ENCODE measurements at regions not wholly inside any gene's neighbourhood (a gene's known extent, or its start where the extent isn't known, plus 50 kb on each side); places are given as distances from the start of the nearest gene placed in this dataset.
A peak's percentile ranks its signal among the peaks of the same experiment; 100 is the strongest.

DNA sequence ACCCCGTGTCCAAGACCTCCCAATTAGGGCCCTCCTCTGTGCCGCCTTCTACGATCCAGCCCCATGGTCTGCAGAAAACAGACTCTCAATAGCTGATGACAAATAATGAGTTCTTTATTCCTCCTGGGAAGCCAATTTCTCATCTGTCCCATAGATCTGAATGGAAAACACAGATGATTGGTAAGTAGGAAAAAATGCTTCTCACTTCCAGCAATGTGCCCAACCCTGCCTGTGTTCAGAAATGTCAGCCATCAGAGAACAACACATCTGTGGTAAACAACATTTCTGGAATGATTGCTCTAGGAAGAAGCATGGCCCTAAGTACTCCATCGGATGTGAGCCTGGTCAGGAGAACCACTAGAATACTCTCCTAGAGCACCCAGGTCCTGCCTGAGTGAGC, 240.5 kb upstream of the HES1 start:
- FAIRE-seq: no peak
- no peak for DNase-seq (ENCODE audit: extremely low spot score, insufficient read length, low read depth)

DNA sequence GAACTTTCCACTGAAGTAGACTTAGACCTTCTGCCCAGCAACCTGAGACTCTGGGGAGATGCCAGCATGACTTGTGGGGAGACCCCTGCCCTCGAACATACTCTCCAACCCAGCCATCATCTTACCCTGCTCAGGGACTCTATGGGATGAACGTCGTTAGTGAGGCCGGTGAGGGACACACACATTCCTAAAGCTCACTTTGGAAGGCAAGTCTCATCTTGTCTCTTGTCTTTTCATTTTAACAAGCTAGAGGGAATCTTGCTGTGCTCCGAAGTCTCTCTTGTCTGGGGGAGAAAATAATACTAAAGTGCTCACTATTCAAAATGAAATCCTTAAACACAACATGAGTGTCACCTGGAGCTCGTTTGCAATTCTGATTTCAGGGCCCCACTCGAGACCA, 239.5 kb upstream of the HES1 start:
- FAIRE-seq (no peak), DNase-seq (ENCODE audit: extremely low spot score, insufficient read length, low read depth) (no peak)

DNA sequence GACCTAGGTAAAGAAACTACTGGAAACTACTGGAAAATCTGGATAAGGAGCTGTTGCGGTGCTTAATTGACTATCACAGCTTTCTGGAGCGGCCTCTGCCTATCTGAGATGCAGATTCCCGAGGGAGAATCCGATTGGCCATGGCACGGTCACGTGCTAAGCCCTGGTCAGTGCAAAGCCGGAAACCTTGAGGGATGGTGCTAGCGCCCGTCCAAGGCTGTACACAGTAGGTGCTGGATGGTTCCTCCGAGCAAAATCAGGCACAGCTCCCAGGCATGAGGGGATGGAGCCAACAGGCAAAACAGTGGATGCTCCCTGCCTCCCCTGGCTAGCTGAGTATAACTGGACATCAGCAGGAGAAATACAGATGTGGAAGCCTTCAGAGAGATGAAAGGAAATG, 238.7 kb upstream of the HES1 start:
- DNase-seq (ENCODE audit: extremely low spot score, insufficient read length, low read depth) (no peak), FAIRE-seq (no peak)

DNA sequence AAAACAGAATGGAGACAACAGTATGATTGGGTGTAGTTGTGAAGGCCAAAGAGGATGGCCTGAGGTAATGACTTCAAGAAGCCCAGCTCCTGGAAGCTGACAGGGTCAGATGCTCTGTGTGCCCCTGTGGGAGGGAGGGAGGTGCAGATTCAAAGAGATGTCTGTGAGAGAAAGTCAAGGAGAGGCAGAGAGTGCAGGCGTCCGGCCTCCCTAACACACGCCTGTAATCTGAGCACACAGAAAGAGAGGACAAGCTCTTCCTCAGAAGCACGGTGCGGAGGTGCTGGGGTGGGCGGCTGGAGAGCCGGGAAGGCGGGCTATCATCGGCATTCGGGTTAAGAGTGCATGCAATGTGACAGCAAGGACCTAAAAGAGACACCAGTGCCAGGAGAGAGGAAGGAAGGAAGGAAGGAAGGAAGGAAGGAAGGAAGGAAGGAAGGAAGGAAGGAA, 238.2 kb upstream of the HES1 start:
- DNase-seq (ENCODE audit: extremely low spot score, insufficient read length, low read depth): no peak
- no peak for FAIRE-seq

DNA sequence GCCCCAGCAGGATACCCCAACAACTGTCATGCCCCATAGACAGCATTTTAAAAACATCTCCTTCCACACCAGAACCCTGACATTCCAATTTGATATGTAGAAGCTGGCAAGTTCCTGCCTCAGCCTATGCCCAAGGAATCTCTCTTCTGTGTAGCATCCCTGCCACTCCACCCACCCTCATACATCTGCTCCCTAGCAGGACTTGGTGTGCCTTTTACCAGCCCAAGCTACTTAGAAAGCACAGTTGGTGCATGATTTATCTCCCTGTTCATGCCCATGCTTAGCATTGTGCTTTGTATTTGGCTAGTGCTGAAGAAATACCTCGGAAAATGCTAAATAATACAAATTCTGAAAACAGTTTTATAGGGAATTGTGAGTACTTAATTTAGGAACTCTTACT, 236.9 kb upstream of the HES1 start:
- no peak for FAIRE-seq
- DNase-seq (ENCODE audit: extremely low spot score, insufficient read length, low read depth): no peak

DNA sequence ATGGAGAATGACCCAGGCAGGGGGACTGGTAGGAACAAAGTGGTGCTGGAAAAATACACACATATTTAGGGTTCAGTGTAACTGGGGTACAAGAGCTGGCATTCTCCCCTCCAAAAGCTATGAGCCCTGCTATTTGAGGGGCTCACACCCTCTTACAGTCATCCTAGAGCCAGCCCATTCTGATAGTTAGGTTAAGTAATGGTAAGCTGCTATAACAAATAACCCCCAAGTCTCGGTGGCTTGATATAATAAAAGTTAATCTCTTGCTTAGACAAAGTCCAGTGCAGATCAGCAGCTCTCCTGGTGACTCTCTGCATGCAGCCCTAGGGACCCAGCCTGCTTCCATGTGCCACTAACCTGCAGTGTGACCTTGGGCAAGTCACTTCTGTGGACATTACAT, 234.9 kb upstream of the HES1 start:
- DNase-seq (ENCODE audit: extremely low spot score, insufficient read length, low read depth) (no peak), FAIRE-seq (no peak)

DNA sequence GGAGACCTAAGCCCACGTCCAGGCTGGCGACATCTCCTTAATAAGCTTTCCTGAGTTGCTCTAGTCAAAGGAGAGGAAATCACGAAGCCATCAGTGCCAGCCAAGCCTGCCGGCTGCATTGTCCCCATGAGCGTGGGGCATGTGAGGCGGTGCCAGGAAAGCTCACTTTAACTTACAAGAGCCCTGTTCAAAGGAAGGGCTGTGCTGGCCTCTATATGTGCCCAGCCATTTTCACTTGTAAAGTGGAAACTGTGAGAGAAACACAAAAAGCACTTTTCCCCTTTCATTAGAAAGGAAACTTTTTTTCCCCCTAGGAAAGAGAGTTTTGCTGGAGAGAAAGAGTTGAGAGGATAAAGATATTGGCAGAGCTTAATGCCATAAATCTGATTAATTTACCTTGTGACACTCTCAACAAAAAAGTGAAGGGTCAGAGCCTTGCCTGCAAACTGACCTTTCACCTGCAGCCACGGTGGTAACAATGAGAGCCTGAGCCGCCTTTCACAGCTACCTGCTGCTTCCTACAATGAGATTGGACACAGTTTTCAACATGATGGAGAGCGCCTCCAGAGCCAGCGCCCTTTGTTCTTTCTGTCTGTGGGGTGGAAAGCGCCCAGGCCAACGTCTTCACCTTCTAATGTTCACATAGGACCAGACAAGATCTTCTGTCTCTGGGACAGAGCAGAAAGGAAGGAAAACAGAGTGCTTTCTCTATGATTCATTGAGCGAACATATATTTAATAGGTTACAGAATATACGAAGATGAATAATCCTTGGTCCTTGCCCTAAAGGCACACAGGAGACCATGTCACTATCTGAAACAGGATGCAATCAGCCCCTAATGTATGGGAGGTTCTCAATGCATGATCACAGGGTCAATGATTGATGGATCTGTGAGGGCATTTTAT, 233.1 kb upstream of the HES1 start:
- FAIRE-seq (no peak), DNase-seq (ENCODE audit: extremely low spot score, insufficient read length, low read depth) (no peak)

DNA sequence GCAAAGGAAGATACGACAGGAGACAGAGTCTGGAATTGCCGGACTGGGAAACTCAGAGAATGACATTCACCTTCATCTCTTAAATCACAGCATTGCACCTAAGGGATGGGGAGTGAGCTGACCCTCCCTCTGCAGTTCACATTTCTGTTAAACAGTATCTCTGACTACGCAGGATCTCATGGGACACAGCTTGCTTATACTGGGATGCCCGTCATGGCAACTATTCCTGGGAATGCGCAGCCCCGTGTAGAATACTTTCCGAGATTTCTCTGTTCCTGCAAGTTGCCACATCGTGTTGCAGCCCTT, 232.5 kb upstream of the HES1 start:
- DNase-seq (ENCODE audit: extremely low spot score, insufficient read length, low read depth) (no peak), FAIRE-seq (no peak)

DNA sequence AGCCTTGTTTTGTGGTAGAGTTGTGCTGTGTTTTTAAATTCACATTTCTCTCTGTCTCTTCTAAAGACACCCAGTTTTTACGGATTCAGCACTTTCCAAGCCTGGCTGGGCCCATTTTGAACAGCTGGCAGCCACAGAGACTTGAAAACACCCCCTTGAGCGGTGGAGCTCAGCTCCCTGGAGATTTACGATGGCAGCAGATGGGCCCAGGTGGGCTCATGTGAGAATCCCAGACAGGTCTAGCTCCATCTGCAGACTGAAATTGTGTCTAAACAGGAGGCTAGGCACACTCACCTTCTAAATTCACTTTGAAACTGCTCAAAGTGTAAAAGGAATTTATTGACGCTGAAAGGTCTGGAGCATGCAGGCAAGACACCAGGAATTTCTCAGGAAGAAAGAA, 232.0 kb upstream of the HES1 start:
- DNase-seq (ENCODE audit: extremely low spot score, insufficient read length, low read depth): no peak
- FAIRE-seq: no peak

DNA sequence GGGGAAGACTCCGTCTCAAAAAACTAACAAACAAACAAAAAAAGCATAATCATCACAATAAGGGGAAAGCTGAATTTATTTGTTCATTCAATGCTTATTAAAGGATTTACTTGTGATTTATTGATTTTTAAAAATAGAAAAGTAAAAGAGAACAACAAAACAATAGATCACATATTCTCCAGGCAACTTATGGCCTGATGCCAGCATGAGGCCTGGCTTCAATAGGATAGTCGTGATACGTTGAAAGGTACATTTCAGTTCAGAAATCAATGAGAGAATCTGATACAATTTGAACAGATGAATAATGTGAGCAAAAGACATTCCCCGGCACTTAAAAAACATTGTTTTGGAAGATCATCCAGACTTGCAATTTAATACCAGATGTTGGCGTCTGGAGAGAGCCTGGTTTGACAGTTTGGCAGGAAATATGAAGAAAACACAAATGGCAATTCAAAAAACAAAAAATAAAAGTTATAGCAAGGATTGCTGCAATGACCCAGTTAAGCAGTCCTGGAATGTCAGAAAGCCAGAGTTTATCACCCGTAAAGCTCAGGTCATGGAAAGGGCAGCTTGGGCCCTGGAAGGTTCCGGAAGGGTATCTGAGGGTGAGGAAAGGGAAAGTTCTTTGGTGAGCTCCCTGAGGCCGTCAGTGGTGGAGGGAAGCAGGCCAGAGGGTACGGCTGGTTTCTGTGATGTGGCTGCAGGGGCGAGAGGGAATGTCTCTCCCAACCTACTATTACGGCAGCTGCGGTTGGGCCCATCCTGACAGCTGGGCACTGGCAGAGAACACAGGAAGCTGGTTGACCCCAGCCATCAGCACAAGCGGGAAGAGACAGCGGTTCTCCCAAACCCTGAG, 230.2 kb upstream of the HES1 start:
- DNase-seq (ENCODE audit: extremely low spot score, insufficient read length, low read depth) (no peak), FAIRE-seq (no peak)

DNA sequence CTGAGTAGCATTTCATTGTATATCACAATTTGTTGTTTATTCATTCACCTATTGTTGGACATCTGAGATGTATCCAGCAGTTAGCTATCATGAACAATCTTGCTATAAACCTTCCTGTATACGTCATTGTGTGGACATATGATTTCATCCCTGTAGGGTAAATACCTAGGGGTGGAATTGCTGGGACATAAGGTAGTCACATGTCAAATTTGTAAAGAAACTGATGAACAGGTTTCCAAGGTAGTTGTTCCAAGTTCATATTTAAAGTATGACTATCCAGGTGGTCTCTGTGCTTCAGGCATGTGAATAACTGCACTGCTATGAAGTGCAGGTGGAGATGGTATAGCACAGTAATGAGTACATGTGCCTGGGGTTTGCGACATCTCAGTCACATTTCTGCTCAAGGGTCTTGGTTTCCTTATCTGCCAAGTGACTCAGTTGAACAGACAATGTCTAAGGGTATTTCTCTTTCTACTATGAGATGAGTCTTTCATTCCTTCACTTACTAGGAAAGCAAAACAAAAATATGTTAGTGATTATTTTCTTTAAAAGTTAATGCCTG, 229.0 kb upstream of the HES1 start:
- FAIRE-seq (no peak), DNase-seq (ENCODE audit: extremely low spot score, insufficient read length, low read depth) (no peak)

DNA sequence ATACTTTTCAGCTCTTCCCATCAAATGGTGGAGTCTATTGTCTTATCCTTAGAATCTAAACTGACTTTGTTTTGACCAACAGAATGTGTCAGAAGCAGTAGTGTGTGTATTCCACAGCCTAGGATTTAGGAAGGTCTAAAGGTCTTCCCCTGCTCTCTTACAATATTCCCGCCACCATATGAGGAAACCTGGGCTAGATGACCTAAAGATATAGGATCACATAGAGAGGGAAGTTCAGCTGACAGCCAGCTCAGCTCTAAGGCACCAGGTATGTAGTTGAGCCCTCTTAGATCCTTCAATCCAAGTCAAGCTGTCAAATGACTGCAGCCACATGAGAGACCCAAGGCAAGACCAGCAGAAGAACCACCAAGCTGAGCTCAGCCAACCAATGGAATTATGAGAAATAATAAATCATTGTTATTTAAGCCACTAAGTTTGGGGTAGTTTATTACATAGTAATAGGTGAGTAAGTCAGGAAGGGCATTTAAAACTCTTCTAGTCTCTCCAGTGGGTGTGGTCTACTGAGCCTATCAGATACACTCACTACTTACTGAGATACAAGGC, 227.7 kb upstream of the HES1 start:
- DNase-seq (ENCODE audit: extremely low spot score, insufficient read length, low read depth) (no peak), FAIRE-seq (no peak)

DNA sequence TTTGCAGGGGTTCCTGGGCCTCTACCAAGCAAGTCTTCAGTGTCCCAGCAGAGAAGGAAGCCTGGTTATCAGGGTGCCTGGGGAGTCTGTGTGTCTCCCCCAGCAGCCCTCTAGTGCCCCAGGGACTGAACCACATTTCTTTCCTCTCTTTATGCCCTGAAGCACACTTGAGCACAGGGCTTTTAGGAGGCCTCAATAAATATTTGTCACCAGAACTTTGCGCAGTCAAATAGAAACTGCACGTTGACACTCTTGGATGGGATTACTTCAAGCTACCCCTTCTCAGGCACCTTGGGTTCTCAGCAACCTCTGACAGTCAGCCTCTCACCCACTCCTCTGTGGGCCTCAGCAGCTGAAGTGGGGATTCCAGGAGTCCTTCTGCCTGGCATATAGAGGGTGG, 226.6 kb upstream of the HES1 start:
- FAIRE-seq (peak; percentile 65), DNase-seq (ENCODE audit: extremely low spot score, insufficient read length, low read depth) (peak; percentile 12)

DNA sequence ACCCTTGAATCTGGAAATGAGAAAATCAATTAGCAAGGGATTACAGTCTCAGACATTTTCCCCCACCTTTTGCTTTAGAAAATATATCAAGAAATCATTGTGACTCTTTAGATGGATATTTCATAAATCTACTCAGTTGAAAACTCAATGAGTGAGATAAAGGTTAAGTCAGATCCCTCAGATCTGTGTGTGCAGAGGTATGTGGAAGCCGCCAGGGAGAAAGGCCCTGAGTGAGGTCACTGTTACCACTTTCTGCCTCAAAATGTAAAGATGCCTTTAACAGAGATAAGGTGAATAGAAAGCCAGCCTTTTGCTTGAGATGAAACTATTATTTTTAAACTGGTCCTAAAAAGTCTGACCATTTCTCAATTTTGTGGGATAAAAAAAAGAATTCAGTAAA, 225.6 kb upstream of the HES1 start:
- FAIRE-seq (no peak), DNase-seq (ENCODE audit: extremely low spot score, insufficient read length, low read depth) (no peak)

DNA sequence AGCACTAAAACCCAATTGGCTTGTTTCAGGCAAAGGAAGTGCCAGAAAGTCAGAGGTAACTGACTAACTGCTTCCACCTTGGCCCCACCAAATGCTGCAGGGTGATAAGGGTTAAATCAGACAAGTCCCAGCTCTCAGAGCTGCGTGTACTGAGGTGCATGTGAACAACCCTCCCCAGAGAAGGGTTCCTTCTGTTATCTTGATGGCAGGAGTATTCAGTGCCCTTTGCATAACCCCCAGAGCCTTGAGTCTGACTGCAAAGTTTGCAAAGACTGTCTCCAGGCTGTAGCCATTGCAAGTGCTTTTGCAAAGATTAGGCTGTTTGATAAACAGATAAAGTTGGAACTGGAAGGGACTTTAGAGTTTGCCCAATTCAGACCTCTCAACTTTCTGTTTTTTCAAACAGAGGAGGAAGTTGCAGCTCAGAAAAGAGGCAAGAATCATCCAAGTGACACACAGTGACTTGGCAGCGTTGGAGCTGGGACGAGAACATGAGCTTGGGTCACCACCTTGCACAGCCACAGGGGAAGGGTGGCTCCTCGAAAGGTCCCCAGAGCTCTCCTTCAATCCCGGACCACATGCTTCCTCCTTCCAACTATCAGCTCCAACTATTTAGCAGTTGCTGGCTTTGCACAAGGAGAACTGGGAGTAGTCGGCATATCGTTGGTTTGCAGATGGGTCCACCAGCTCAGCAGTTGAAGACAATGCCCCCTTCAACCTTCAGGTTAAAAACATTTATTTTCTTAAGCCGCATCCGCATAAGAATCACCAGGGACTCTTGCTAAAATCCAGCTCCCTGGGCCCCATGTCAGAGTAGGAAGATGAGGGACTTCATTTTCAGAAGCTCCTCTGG, 224.8 kb upstream of the HES1 start:
- FAIRE-seq (no peak), DNase-seq (ENCODE audit: extremely low spot score, insufficient read length, low read depth) (no peak)

DNA sequence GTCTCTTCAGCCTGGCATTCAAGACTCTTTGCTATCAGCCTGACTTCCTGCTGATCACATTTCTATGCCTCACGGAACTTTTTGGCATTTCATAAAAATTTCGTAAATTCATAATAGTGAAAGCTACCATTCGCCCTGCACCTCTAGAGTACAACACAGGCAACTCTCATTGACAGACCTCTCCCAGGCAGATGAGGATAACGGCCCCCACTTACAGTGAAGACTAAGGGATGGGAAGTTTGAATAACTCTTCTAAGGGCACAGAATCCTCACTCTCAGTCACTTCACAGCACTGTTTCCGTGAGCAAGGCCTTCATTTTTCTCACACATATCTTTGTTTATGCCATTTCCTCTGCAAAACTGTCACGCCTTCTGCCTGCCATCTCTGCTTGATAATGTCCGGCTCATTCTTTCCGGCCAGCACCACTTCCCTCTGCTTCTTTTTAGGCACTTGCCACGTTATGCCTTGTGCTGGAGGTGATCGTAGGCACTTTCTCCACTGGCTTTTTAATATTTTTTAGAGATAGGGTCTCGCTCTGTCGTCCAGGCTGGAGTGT, 224.1 kb upstream of the HES1 start:
- no peak for FAIRE-seq

DNA sequence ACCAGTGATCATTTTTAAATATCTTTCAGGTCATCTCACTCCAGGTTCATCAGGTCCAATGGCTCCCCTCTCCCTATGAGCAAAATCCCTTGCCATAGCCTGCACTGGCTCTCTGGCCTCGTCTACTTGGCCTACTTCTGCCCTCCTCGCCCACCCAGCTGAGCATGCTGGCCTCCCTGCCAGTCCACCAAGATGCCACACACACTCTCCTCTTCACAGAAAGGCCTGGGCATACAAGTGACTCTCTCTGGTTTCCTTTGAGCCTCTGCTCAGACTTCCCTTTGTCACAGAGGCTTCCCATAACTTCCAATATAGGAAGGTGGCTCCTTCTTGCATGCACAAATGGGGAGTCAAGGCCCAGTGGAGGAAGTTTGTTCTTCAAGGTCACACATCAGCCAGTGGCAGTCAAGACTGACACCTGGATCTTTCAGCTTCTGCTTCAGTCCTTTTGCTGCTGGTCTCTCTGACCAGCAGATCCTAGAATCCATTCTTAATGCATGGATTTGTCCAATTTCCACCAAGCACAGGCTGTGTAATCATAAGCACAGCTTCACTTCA, 223.2 kb upstream of the HES1 start:
- DNase-seq (ENCODE audit: extremely low spot score, insufficient read length, low read depth) (no peak), FAIRE-seq (no peak)

More for the DNA sequence above, 224.1 kb upstream of the HES1 start:
- no peak for DNase-seq (ENCODE audit: extremely low spot score, insufficient read length, low read depth)

DNA sequence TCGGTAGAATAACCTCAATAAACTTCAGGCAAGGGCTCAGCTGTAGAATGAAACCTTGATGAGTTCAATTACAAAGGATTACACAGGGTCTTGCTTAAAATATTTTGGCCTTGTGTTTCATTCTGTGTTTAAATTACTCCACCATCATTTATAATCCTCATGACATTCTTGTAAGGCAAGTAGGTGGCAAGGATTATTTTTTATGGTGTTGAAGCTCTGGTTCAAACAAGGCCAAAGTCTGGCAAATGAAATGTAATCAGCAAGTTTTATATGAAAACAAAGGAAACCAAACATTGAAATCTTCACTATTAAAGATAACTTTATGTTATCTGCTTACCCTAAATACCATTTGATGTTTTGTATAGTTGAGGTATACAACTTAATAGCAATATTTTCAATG, 221.3 kb upstream of the HES1 start:
- FAIRE-seq (no peak), DNase-seq (ENCODE audit: extremely low spot score, insufficient read length, low read depth) (no peak)

DNA sequence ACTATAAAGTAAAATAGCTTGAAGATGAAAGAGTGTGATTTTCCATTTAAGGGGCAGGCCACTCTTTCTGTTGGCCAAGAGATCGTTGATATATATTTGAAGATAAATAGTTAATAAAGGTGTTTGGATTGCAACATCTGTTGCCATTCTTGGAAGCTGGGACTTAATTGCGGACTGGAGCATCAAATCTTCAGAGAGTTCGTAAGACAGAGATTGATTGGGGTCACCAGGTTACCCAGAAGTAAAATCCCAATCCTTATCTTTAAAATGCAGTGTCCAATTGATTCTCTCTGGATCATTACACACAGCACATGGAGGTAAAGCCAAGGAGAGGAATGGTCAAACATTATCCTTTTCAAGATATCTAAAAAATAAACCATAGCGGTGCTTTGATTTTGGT, 220.8 kb upstream of the HES1 start:
- no peak for DNase-seq (ENCODE audit: extremely low spot score, insufficient read length, low read depth)
- no peak for FAIRE-seq
